OCI-LY3 (cell line): ENCODE measurements at regions not wholly inside any gene's neighbourhood (a gene's known extent, or its start where the extent isn't known, plus 50 kb on each side); places are given as distances from the start of the nearest gene placed in this dataset.

Experiments
- EZH2phosphoT487 ChIP-seq: fragments of 200-600 bp; shearing (Covaris generic); IDR thresholded peaks from 2 replicates; pipeline ENCODE4 v1.6.1; 2018; ENCODE audit warnings: antibody characterized with exemption, mixed run types, low read depth
- TF ChIP-seq, protein P1 (sequence below): fragments of 200-600, 300-600 bp; sonication (generic); IDR thresholded peaks from 2 replicates; pipeline ENCODE4 v1.5.1; 2014; ENCODE audit warnings: antibody characterized with exemption, low read length, low read depth

DNA sequence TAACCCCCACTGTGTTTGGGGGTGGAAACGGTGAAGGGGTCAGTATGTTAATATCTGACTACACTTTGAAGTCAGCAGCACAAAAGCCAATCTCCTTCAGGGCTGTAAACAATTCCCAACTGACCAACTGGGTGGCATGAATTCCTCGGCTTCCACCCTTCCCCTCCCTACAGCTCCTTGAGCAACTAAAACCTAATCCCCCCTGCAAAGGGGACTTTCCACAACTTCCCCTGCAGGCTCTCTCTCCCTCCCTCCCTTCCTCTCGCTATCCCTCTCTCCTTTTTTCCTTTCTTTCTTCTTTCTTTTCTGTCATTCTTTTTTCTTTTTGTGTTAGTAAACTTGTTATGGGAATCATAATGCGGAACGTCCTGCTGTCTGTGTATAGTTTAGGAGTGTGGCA is 65.1 kb upstream of the PTCH1 start:
- TF ChIP-seq, protein P1, sequence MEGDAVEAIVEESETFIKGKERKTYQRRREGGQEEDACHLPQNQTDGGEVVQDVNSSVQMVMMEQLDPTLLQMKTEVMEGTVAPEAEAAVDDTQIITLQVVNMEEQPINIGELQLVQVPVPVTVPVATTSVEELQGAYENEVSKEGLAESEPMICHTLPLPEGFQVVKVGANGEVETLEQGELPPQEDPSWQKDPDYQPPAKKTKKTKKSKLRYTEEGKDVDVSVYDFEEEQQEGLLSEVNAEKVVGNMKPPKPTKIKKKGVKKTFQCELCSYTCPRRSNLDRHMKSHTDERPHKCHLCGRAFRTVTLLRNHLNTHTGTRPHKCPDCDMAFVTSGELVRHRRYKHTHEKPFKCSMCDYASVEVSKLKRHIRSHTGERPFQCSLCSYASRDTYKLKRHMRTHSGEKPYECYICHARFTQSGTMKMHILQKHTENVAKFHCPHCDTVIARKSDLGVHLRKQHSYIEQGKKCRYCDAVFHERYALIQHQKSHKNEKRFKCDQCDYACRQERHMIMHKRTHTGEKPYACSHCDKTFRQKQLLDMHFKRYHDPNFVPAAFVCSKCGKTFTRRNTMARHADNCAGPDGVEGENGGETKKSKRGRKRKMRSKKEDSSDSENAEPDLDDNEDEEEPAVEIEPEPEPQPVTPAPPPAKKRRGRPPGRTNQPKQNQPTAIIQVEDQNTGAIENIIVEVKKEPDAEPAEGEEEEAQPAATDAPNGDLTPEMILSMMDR, result no peak
- no peak for TF ChIP-seq EZH2phosphoT487
